ENCODE measurements at regions not wholly inside any gene's neighbourhood (a gene's known extent, or its start where the extent isn't known, plus 50 kb on each side); places are given as distances from the start of the nearest gene placed in this dataset.
"Not testable (repeated sequence)": the region's sequence is repeated elsewhere in the genome, so short reads cannot be mapped to it uniquely, and the experiment has no call there.

GRCh38 chr15:77832874-77833273 lies 200.2 kb upstream of the LINGO1 start:
- Histone ChIP-seq H3K27ac (ENCODE audit: low read length) (no peak overlapping the region), H3K4me3 (ENCODE audit: control insufficient read depth in 1 of 2, extremely low read depth in 1 of 2, low read length in 1 of 2) (no peak overlapping the region), H3K9me3 (no peaks in the 10 kb centered on the region), H3K36me3 (ENCODE audit: control insufficient read depth in 2 of 2, extremely low read depth in 1 of 2, insufficient read depth in 1 of 2, low read length in 1 of 2) (no peaks in the 10 kb centered on the region), H3K27me3 (replicated peaks in 1 of 2; ENCODE audit: control insufficient read depth in 2 of 2, extremely low read depth in 1 of 2, insufficient read depth in 2 of 2, low read length in 1 of 2) (peaks cover 0 to 30% of the 10 kb centered on the region in 2 experiments), H3K4me1 (ENCODE audit: control insufficient read depth in 1 of 2, extremely low read depth in 1 of 2, insufficient read depth in 2 of 2, low read length in 2 of 2) (no peaks in the 10 kb centered on the region)
- WGBS (ENCODE audit: insufficient coverage): no CpG with 5 or more reads among the region's 2 CpGs
- DNase-seq (no peak), ATAC-seq (replicated peaks in 1 of 4) (no peak)
- ChIA-PET POLR2A (no interaction called here), CTCF (no interaction called here)
- Mint-ChIP-seq H3K36me3 (no peaks in the 10 kb centered on the region), H3K27me3 (peaks cover 0 to 9% of the 10 kb centered on the region in 2 donors), H3K27ac (no peak overlapping the region), H3K4me3 (no peak overlapping the region), H3K4me1 (no peaks in the 10 kb centered on the region), H3K9me3 (no peaks in the 10 kb centered on the region)

- Mint-ChIP-seq H3K36me3 (no peaks in the 10 kb centered on the region), H3K27me3 (peaks cover 0 to 4% of the 10 kb centered on the region in 2 donors), H3K4me1 (no peaks in the 10 kb centered on the region), H3K27ac (no peak overlapping the region), H3K4me3 (no peak overlapping the region), H3K9me3 (no peaks in the 10 kb centered on the region)
- no peaks in the 10 kb centered on the region for H3K36me3 ChIP-seq (ENCODE audit: control insufficient read depth in 2 of 2, extremely low read depth in 1 of 2, insufficient read depth in 1 of 2, low read length in 1 of 2)
- ChIA-PET POLR2A (no interaction called here), CTCF (no interaction called here)
- H3K27me3 ChIP-seq (replicated peaks in 1 of 2; ENCODE audit: control insufficient read depth in 2 of 2, extremely low read depth in 1 of 2, insufficient read depth in 2 of 2, low read length in 1 of 2): peaks cover 0 to 24% of the 10 kb centered on the region in 2 experiments
- no peak overlapping the region for H3K4me3 ChIP-seq (ENCODE audit: control insufficient read depth in 1 of 2, extremely low read depth in 1 of 2, low read length in 1 of 2)
- H3K4me1 ChIP-seq (ENCODE audit: control insufficient read depth in 1 of 2, extremely low read depth in 1 of 2, insufficient read depth in 2 of 2, low read length in 2 of 2): no peaks in the 10 kb centered on the region
- DNase-seq: no peak
- no peak overlapping the region for H3K27ac ChIP-seq (ENCODE audit: low read length)
- WGBS (ENCODE audit: insufficient coverage): 83% methylated on average over 1 of the region's 4 CpGs
- no peaks in the 10 kb centered on the region for H3K9me3 ChIP-seq
- no peak for ATAC-seq (replicated peaks in 1 of 4)
These were observed 199.3 kb upstream of the LINGO1 start for GRCh38 chr15:77831986-77832385.

GRCh38 chr15:77830051-77830468 lies 197.3 kb upstream of the LINGO1 start:
- CTCF ChIA-PET: no interaction called here
- Histone ChIP-seq H3K4me3 (ENCODE audit: control insufficient read depth in 1 of 2, extremely low read depth in 1 of 2, low read length in 1 of 2) (no peak overlapping the region), H3K4me1 (ENCODE audit: control insufficient read depth in 1 of 2, extremely low read depth in 1 of 2, insufficient read depth in 2 of 2, low read length in 2 of 2) (no peaks in the 10 kb centered on the region), H3K9me3 (no peaks in the 10 kb centered on the region), H3K27me3 (replicated peaks in 1 of 2; ENCODE audit: control insufficient read depth in 2 of 2, extremely low read depth in 1 of 2, insufficient read depth in 2 of 2, low read length in 1 of 2) (peaks cover 0 to 30% of the 10 kb centered on the region in 2 experiments), H3K36me3 (ENCODE audit: control insufficient read depth in 2 of 2, extremely low read depth in 1 of 2, insufficient read depth in 1 of 2, low read length in 1 of 2) (no peaks in the 10 kb centered on the region), H3K27ac (ENCODE audit: low read length) (no peak overlapping the region)
- 28% methylated on average over 4 of the region's 5 CpGs for WGBS (ENCODE audit: insufficient coverage)
- ATAC-seq (replicated peaks in 1 of 4): no peak
- H3K4me3 Mint-ChIP-seq: no peak overlapping the region
- peaks cover 0 to 2% of the 10 kb centered on the region in 2 donors for H3K27me3 Mint-ChIP-seq
- no peaks in the 10 kb centered on the region for H3K4me1 Mint-ChIP-seq
- POLR2A ChIA-PET: no interaction called here
- DNase-seq: no peak
- H3K9me3 Mint-ChIP-seq: no peaks in the 10 kb centered on the region
- no peak overlapping the region for H3K27ac Mint-ChIP-seq
- H3K36me3 Mint-ChIP-seq: no peaks in the 10 kb centered on the region

- H3K4me1 Mint-ChIP-seq; POLR2A ChIA-PET; H3K27ac ChIP-seq (ENCODE audit: low read length); H3K36me3 Mint-ChIP-seq; H3K9me3 ChIP-seq; H3K27me3 Mint-ChIP-seq; H3K36me3 ChIP-seq (ENCODE audit: control insufficient read depth in 2 of 2, extremely low read depth in 1 of 2, insufficient read depth in 1 of 2, low read length in 1 of 2); H3K27ac Mint-ChIP-seq; H3K4me3 Mint-ChIP-seq; ATAC-seq (replicated peaks in 1 of 4); CTCF ChIA-PET; DNase-seq; H3K4me3 ChIP-seq (ENCODE audit: control insufficient read depth in 1 of 2, extremely low read depth in 1 of 2, low read length in 1 of 2); H3K9me3 Mint-ChIP-seq; H3K4me1 ChIP-seq (ENCODE audit: control insufficient read depth in 1 of 2, extremely low read depth in 1 of 2, insufficient read depth in 2 of 2, low read length in 2 of 2): not testable (repeated sequence)
- 75% methylated on average over 4 of the region's 6 CpGs for WGBS (ENCODE audit: insufficient coverage)
- H3K27me3 ChIP-seq (replicated peaks in 1 of 2; ENCODE audit: control insufficient read depth in 2 of 2, extremely low read depth in 1 of 2, insufficient read depth in 2 of 2, low read length in 1 of 2): peaks cover 0 to 33% of the 10 kb centered on the region in 2 experiments
These were observed 196.6 kb upstream of the LINGO1 start for GRCh38 chr15:77829331-77829730.

GRCh38 chr15:77827860-77828259 lies 195.1 kb upstream of the LINGO1 start:
- no peak overlapping the region for H3K4me3 Mint-ChIP-seq
- peaks cover 10 to 12% of the 10 kb centered on the region in 2 donors for H3K27me3 Mint-ChIP-seq
- no peaks in the 10 kb centered on the region for H3K9me3 ChIP-seq
- H3K4me3 ChIP-seq (ENCODE audit: control insufficient read depth in 1 of 2, extremely low read depth in 1 of 2, low read length in 1 of 2): no peak overlapping the region
- no peaks in the 10 kb centered on the region for H3K36me3 ChIP-seq (ENCODE audit: control insufficient read depth in 2 of 2, extremely low read depth in 1 of 2, insufficient read depth in 1 of 2, low read length in 1 of 2)
- H3K4me1 ChIP-seq (ENCODE audit: control insufficient read depth in 1 of 2, extremely low read depth in 1 of 2, insufficient read depth in 2 of 2, low read length in 2 of 2): no peaks in the 10 kb centered on the region
- H3K27ac Mint-ChIP-seq: no peak overlapping the region
- no peak for ATAC-seq (replicated peaks in 1 of 4)
- peaks cover 0 to 32% of the 10 kb centered on the region in 2 experiments for H3K27me3 ChIP-seq (replicated peaks in 1 of 2; ENCODE audit: control insufficient read depth in 2 of 2, extremely low read depth in 1 of 2, insufficient read depth in 2 of 2, low read length in 1 of 2)
- no peaks in the 10 kb centered on the region for H3K36me3 Mint-ChIP-seq
- DNase-seq: no peak
- no peaks in the 10 kb centered on the region for H3K4me1 Mint-ChIP-seq
- no peaks in the 10 kb centered on the region for H3K9me3 Mint-ChIP-seq
- POLR2A ChIA-PET: no interaction called here
- CTCF ChIA-PET: no interaction called here
- 100% methylated on average over 3 of the region's 4 CpGs for WGBS (ENCODE audit: insufficient coverage)
- H3K27ac ChIP-seq (ENCODE audit: low read length): no peak overlapping the region

- ChIA-PET CTCF (no interaction called here), POLR2A (no interaction called here)
- no peaks in the 10 kb centered on the region for H3K4me1 Mint-ChIP-seq
- H3K27ac Mint-ChIP-seq: no peak overlapping the region
- Histone ChIP-seq H3K27ac (ENCODE audit: low read length) (no peak overlapping the region), H3K4me1 (ENCODE audit: control insufficient read depth in 1 of 2, extremely low read depth in 1 of 2, insufficient read depth in 2 of 2, low read length in 2 of 2) (no peaks in the 10 kb centered on the region), H3K4me3 (ENCODE audit: control insufficient read depth in 1 of 2, extremely low read depth in 1 of 2, low read length in 1 of 2) (no peak overlapping the region), H3K36me3 (ENCODE audit: control insufficient read depth in 2 of 2, extremely low read depth in 1 of 2, insufficient read depth in 1 of 2, low read length in 1 of 2) (no peaks in the 10 kb centered on the region), H3K9me3 (no peaks in the 10 kb centered on the region), H3K27me3 (replicated peaks in 1 of 2; ENCODE audit: control insufficient read depth in 2 of 2, extremely low read depth in 1 of 2, insufficient read depth in 2 of 2, low read length in 1 of 2) (peaks cover 0 to 40% of the 10 kb centered on the region in 2 experiments)
- no peak overlapping the region for H3K4me3 Mint-ChIP-seq
- H3K36me3 Mint-ChIP-seq: no peaks in the 10 kb centered on the region
- 65% methylated on average over 9 of the region's 11 CpGs for WGBS (ENCODE audit: insufficient coverage)
- no peak for DNase-seq
- no peak for ATAC-seq (replicated peaks in 1 of 4)
- H3K27me3 Mint-ChIP-seq: peaks cover 21 to 27% of the 10 kb centered on the region in 2 donors
- no peaks in the 10 kb centered on the region for H3K9me3 Mint-ChIP-seq
These were observed 193.4 kb upstream of the LINGO1 start for GRCh38 chr15:77826006-77826695.

GRCh38 chr15:77825546-77825945 lies 192.8 kb upstream of the LINGO1 start:
- POLR2A ChIA-PET: no interaction called here
- no CpG with 5 or more reads among the region's 7 CpGs for WGBS (ENCODE audit: insufficient coverage)

More at GRCh38 chr15:77825546-77825945, 192.8 kb upstream of the LINGO1 start:
- peaks cover 27 to 33% of the 10 kb centered on the region in 2 donors for H3K27me3 Mint-ChIP-seq
- Histone ChIP-seq H3K9me3 (no peaks in the 10 kb centered on the region), H3K4me1 (ENCODE audit: control insufficient read depth in 1 of 2, extremely low read depth in 1 of 2, insufficient read depth in 2 of 2, low read length in 2 of 2) (no peaks in the 10 kb centered on the region), H3K27me3 (replicated peaks in 1 of 2; ENCODE audit: control insufficient read depth in 2 of 2, extremely low read depth in 1 of 2, insufficient read depth in 2 of 2, low read length in 1 of 2) (peaks cover 0 to 43% of the 10 kb centered on the region in 2 experiments), H3K4me3 (ENCODE audit: control insufficient read depth in 1 of 2, extremely low read depth in 1 of 2, low read length in 1 of 2) (no peak overlapping the region), H3K36me3 (ENCODE audit: control insufficient read depth in 2 of 2, extremely low read depth in 1 of 2, insufficient read depth in 1 of 2, low read length in 1 of 2) (no peaks in the 10 kb centered on the region), H3K27ac (ENCODE audit: low read length) (no peak overlapping the region)
- DNase-seq (no peak), ATAC-seq (replicated peaks in 1 of 4) (no peak)
- no peaks in the 10 kb centered on the region for H3K36me3 Mint-ChIP-seq
- no peak overlapping the region for H3K27ac Mint-ChIP-seq
- CTCF ChIA-PET: no interaction called here
- peaks cover 0 to 3% (median under 1%) of the 10 kb centered on the region in 3 donors for H3K4me1 Mint-ChIP-seq
- H3K9me3 Mint-ChIP-seq: no peaks in the 10 kb centered on the region
- H3K4me3 Mint-ChIP-seq: no peak overlapping the region

All from T-cell (primary cell).